A673 (cell line): ENCODE measurements at regions not wholly inside any gene's neighbourhood (a gene's known extent, or its start where the extent isn't known, plus 50 kb on each side); places are given as distances from the start of the nearest gene placed in this dataset.

Source experiments
- BruUV-seq: library from RNA; stranded (reverse); fragments of 400-500 nt; replicated peaks from 2 replicates; lab custom pipeline; 2021; lab: Mats Ljungman, UMichigan
- CTCF ChIA-PET: fragments of 300-600 bp; sonication (Branson Sonifier 250); formaldehyde crosslinking; loops from one replicate; lab custom pipeline; 2022; ENCODE audit warnings: antibody characterized with exemption; lab: Charles Lee
- POLR2A ChIA-PET: fragments of 300-600 bp; sonication (Branson Sonifier 250); formaldehyde crosslinking; loops from one replicate; lab custom pipeline; 2022; ENCODE audit warnings: antibody characterized with exemption; ENCODE audit not compliant: low non-redundant PET; lab: Charles Lee
- DNase-seq: peaks from one replicate; pipeline ENCODE4 v3.0.0-alpha.2; 2015; ENCODE audit warnings: low spot score
- H3K27ac ChIP-seq: fragments of 200-600 bp; sonication (generic); 2 replicates; pipeline ENCODE4 v1.5.1; 2016; ENCODE audit warnings: mixed run types, low read depth, mild to moderate bottlenecking, mixed read lengths, antibody characterized with exemption, low read length; ENCODE audit not compliant: poor library complexity, severe bottlenecking
- H3K27me3 ChIP-seq: fragments of 200-600 bp; sonication (generic); replicated peaks from 2 replicates; pipeline ENCODE4 v1.6.1; 2017; ENCODE audit warnings: mixed run types, low read depth, mild to moderate bottlenecking, mixed read lengths, antibody characterized with exemption, low read length; ENCODE audit not compliant: insufficient read depth, poor library complexity
- H3K36me3 ChIP-seq: fragments of 200-600 bp; sonication (generic); 2 replicates; pipeline ENCODE4 v1.6.1; 2016; ENCODE audit warnings: mixed run types, mild to moderate bottlenecking, mixed read lengths, antibody characterized with exemption, low read length; ENCODE audit not compliant: insufficient read depth, poor library complexity, severe bottlenecking
- H3K4me1 ChIP-seq: fragments of 200-600 bp; sonication (generic); 2 replicates; pipeline ENCODE4 v1.6.1; 2017; ENCODE audit warnings: mixed run types, mild to moderate bottlenecking, mixed read lengths, antibody characterized with exemption, low read length; ENCODE audit not compliant: insufficient read depth, poor library complexity, severe bottlenecking
- H3K4me3 ChIP-seq: fragments of 200-600 bp; sonication (generic); 2 replicates; pipeline ENCODE4 v1.5.1; 2016; ENCODE audit warnings: low read depth, mixed run types, mild to moderate bottlenecking, mixed read lengths, low read length; ENCODE audit not compliant: poor library complexity, severe bottlenecking
- H3K9me3 ChIP-seq: fragments of 200-600 bp; sonication (generic); 2 replicates; pipeline ENCODE4 v1.6.1; 2016; ENCODE audit warnings: mixed run types, low read depth, mild to moderate bottlenecking, mixed read lengths, antibody characterized with exemption, low read length; ENCODE audit not compliant: poor library complexity, severe bottlenecking
- EZH2 ChIP-seq: fragments of 200-600 bp; sonication (generic); IDR thresholded peaks from 2 replicates; pipeline ENCODE4 v1.6.1; 2017; ENCODE audit warnings: borderline replicate concordance, low read depth, mild to moderate bottlenecking, mixed read lengths, antibody characterized with exemption, low read length; ENCODE audit not compliant: poor library complexity, severe bottlenecking
- intact Hi-C: fragments of 100-400 bp; cut with micrococcal nuclease; formaldehyde crosslinking; loops from one replicate; pipeline ENCODE4 v1.10.0; 2022; ENCODE audit not compliant: unreplicated experiment
- TF ChIP-seq, protein P1 (sequence below): fragments of 300-800, 200-600 bp; sonication (generic); conservative IDR thresholded peaks from 2 replicates; pipeline ENCODE4 v1.5.1; 2017; ENCODE audit warnings: low read depth, mild to moderate bottlenecking, antibody characterized with exemption, low read length, moderate library complexity, mixed read lengths

DNA sequence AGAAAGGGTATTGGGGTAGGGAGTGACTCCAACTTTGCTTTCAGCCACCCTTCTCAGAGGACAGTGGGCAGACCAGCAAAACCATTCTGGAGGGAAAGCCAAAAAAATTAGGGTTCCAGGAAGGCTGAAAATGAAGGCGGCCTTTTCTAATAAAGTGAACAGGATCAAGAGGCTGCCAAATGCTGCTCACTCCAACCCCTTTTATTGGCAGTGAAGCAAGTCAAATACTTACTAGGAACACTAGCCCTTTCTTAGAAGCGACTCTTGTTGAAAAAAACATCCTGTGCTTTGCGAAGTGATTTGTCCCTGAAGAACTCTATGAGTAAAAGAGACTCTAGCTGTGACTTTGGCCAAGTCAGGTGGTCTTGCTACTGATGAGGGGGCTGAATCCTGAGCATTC is 83.6 kb upstream of the CYP1B1 start:
- DNase-seq = no peak
- H3K4me3 ChIP-seq = no peak overlapping the region
- TF ChIP-seq EZH2 = no peak
- TF ChIP-seq, protein P1, sequence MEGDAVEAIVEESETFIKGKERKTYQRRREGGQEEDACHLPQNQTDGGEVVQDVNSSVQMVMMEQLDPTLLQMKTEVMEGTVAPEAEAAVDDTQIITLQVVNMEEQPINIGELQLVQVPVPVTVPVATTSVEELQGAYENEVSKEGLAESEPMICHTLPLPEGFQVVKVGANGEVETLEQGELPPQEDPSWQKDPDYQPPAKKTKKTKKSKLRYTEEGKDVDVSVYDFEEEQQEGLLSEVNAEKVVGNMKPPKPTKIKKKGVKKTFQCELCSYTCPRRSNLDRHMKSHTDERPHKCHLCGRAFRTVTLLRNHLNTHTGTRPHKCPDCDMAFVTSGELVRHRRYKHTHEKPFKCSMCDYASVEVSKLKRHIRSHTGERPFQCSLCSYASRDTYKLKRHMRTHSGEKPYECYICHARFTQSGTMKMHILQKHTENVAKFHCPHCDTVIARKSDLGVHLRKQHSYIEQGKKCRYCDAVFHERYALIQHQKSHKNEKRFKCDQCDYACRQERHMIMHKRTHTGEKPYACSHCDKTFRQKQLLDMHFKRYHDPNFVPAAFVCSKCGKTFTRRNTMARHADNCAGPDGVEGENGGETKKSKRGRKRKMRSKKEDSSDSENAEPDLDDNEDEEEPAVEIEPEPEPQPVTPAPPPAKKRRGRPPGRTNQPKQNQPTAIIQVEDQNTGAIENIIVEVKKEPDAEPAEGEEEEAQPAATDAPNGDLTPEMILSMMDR = no peak
- no peaks in the 10 kb centered on the region for H3K4me1 ChIP-seq
- no TSS peak for BruUV-seq
- no peak overlapping the region for H3K27ac ChIP-seq
- intact Hi-C loops = no loop called here
- ChIA-PET CTCF (no interaction called here), POLR2A (no interaction called here)
- H3K9me3 ChIP-seq = no peaks in the 10 kb centered on the region
- H3K36me3 ChIP-seq = no peaks in the 10 kb centered on the region
- peaks cover 4% of the 10 kb centered on the region for H3K27me3 ChIP-seq

GRCh38 chr2:38159191-38159590 is 83.2 kb upstream of the CYP1B1 start:
- no peak for TF ChIP-seq EZH2
- TF ChIP-seq, protein P1 = no peak
- Histone ChIP-seq H3K9me3 (no peaks in the 10 kb centered on the region), H3K27me3 (peaks cover 4% of the 10 kb centered on the region), H3K36me3 (no peaks in the 10 kb centered on the region), H3K4me1 (no peaks in the 10 kb centered on the region), H3K27ac (no peak overlapping the region), H3K4me3 (no peak overlapping the region)
- intact Hi-C loops = no loop called here
- no peak for DNase-seq
- CTCF ChIA-PET = no interaction called here
- POLR2A ChIA-PET = no interaction called here
- BruUV-seq = no TSS peak

DNA sequence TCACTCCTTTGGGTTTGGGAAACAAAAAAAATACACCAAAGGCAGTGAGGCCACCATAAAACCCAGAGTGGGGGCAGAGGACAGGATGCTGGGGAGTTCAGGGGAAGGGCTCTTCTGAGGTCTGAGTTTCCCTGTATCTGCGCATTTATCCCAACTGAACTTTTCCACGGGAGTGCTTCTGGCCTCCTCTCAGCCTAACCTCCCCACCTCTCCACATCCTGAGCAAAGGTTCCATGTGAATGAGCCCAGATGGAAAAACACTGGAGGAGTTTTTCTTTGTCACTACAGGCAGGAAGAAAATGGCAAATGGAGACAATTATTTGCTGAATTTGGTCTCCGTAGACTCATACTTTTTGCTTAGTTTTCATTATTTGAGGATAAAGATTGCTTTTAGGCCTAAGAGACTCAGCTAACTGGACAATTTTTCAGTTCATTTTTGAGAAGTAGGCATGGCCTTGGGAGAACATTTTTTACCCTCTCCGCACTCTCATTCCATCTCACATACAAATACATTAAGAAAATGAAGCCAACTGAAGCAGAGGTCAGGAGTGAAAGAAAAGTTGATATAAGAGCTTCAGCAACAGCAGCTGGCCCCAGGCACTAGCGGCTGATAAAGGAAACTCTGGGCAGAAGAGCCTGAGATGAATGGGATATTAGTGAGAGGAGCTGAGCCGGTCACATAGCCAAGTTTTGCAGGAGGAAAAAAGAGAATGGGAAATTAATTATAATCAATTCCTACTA is 82.6 kb upstream of the CYP1B1 start:
- CTCF ChIA-PET = no interaction called here
- no peak for DNase-seq

More for the DNA sequence above, 82.6 kb upstream of the CYP1B1 start:
- BruUV-seq = no TSS peak
- Histone ChIP-seq H3K4me3 (no peak overlapping the region), H3K27me3 (peaks cover 4% of the 10 kb centered on the region), H3K9me3 (no peaks in the 10 kb centered on the region), H3K36me3 (no peaks in the 10 kb centered on the region), H3K27ac (no peak overlapping the region), H3K4me1 (no peaks in the 10 kb centered on the region)
- intact Hi-C loops = no loop called here
- TF ChIP-seq, protein P1 = no peak
- POLR2A ChIA-PET = no interaction called here
